Endothelial cell (in vitro differentiated cells): ENCODE measurements at regions not wholly inside any gene's neighbourhood (a gene's known extent, or its start where the extent isn't known, plus 50 kb on each side); places are given as distances from the start of the nearest gene placed in this dataset.

Experiments used
- DNase-seq: peaks from one replicate; pipeline ENCODE4 v3.0.0; 2021; ENCODE audit warnings: low spot score
- H3K27ac Mint-ChIP-seq: one replicate; pipeline ENCODE4 v1.8.0; 2021; ENCODE audit warnings: mixed read lengths, inconsistent platforms; ENCODE audit not compliant: unreplicated experiment
- H3K27me3 Mint-ChIP-seq: one replicate; pipeline ENCODE4 v1.8.0; 2021; ENCODE audit warnings: mild to moderate bottlenecking, moderate library complexity, mixed read lengths, inconsistent platforms; ENCODE audit not compliant: unreplicated experiment
- H3K36me3 Mint-ChIP-seq: one replicate; pipeline ENCODE4 v1.8.0; 2021; ENCODE audit warnings: mild to moderate bottlenecking, low read depth, mixed read lengths, inconsistent platforms; ENCODE audit not compliant: unreplicated experiment
- H3K4me1 Mint-ChIP-seq: one replicate; pipeline ENCODE4 v1.8.0; 2021; ENCODE audit warnings: mild to moderate bottlenecking, mixed read lengths, inconsistent platforms; ENCODE audit not compliant: unreplicated experiment
- H3K4me3 Mint-ChIP-seq: one replicate; pipeline ENCODE4 v1.8.0; 2021; ENCODE audit warnings: mild to moderate bottlenecking, mixed read lengths, inconsistent platforms; ENCODE audit not compliant: unreplicated experiment
- H3K9me3 Mint-ChIP-seq: one replicate; pipeline ENCODE4 v1.8.0; 2021; ENCODE audit warnings: mixed read lengths, inconsistent platforms; ENCODE audit not compliant: unreplicated experiment
- TF ChIP-seq, protein P1 (sequence below): fragments of 200-600 bp; sonication (generic); IDR thresholded peaks from one replicate; pipeline ENCODE4 v1.5.0; 2021; ENCODE audit warnings: antibody characterized with exemption; ENCODE audit not compliant: unreplicated experiment

DNA sequence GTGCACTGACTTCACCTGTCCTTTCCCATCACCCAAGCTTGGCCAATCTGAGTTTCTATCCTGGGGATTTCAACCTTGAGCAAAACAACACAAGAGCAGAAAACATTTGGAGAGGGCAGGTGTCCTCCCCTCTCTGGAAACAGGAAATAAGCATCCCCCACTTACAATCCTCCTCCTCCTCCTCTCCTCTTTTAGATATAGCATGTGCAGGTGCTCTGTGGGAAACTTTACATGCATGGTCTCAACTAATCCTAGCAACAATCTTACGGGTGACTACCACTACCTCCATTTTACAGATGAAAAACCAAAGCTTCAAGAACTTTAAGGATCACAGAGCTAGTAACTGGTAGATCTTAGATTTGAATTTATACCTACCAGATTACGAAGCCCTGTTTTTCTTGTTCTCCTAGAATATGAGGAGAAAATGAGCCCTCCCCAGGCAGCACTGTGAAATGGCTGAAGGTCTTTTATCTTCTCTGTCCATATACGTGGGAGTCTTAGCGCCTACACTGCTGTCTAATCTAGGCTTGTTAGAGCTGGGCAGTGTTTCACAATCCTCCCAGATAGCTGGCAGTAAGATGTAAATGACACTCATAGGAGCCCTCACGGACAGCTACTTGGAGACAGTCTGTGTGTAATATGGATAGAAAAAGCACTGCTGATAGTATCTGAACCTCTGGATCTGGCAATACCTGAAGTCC is 301.2 kb upstream of the PROK2 start:
- Mint-ChIP-seq H3K36me3 (no peaks in the 10 kb centered on the region), H3K9me3 (no peaks in the 10 kb centered on the region), H3K27ac (no peak overlapping the region), H3K4me3 (no peak overlapping the region), H3K27me3 (peaks cover 6% of the 10 kb centered on the region), H3K4me1 (peaks cover 12% of the 10 kb centered on the region)
- DNase-seq: no peak
- TF ChIP-seq, protein P1, sequence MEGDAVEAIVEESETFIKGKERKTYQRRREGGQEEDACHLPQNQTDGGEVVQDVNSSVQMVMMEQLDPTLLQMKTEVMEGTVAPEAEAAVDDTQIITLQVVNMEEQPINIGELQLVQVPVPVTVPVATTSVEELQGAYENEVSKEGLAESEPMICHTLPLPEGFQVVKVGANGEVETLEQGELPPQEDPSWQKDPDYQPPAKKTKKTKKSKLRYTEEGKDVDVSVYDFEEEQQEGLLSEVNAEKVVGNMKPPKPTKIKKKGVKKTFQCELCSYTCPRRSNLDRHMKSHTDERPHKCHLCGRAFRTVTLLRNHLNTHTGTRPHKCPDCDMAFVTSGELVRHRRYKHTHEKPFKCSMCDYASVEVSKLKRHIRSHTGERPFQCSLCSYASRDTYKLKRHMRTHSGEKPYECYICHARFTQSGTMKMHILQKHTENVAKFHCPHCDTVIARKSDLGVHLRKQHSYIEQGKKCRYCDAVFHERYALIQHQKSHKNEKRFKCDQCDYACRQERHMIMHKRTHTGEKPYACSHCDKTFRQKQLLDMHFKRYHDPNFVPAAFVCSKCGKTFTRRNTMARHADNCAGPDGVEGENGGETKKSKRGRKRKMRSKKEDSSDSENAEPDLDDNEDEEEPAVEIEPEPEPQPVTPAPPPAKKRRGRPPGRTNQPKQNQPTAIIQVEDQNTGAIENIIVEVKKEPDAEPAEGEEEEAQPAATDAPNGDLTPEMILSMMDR: no peak

DNA sequence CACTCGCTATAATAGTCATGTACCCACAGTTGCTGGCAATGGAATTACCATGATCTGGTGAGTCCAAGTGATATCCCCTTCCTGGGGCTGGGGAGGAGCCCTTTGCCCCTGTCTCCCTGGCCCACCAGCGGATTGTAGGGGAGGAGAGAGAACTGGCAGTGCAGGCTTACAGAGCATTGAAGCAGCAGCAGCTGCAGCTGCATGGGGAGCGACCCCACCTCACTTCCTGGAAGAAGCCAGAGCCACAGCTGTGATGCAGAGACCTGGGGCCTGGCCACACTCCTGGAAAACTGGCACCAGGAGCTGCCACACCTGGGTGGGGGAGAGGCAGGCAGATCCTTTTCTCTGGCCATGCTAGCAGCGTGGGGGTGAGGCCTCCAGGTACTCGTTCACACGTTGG is 300.1 kb upstream of the PROK2 start:
- H3K4me3 Mint-ChIP-seq: no peak overlapping the region
- TF ChIP-seq, protein P1: no peak
- H3K36me3 Mint-ChIP-seq: no peaks in the 10 kb centered on the region
- no peaks in the 10 kb centered on the region for H3K9me3 Mint-ChIP-seq
- no peak overlapping the region for H3K27ac Mint-ChIP-seq
- DNase-seq: no peak
- H3K4me1 Mint-ChIP-seq: peaks cover 7% of the 10 kb centered on the region
- peaks cover 6% of the 10 kb centered on the region for H3K27me3 Mint-ChIP-seq

DNA sequence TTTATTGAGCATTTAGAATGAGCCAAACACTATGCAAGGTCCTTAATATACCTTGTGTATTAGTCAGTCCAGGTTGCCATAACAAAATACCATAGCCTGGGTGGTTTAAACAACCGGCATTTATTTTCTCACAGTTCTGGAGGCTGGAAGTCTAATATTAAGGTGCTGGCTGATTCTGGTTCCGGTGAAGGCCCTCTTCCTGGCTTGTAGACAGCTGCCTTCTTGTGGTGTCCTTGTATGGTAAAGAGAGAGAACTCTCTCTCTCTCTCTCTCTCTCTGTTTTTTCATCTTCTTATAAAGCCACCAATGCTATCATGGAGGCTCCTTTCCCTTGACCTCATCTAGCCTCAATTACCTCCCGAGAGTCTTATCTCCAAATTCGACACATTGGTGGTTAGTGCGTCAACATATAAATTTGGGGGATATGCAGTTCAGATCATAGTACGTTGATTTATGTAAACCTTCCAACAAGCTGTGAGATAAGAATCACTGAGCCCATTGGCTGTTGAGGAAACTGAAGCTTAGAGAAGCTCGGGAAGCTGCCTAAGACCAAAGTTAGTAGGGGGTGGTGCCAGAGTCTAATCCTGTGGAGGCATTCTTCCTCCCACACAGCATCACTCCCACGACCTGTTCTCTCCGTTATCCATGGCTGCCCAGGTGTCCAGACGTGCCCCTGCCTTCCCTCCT is 298.0 kb upstream of the PROK2 start:
- no peak for DNase-seq
- Mint-ChIP-seq H3K9me3 (no peaks in the 10 kb centered on the region), H3K27ac (no peak overlapping the region), H3K36me3 (no peaks in the 10 kb centered on the region), H3K4me3 (no peak overlapping the region), H3K4me1 (peaks cover 5% of the 10 kb centered on the region), H3K27me3 (peaks cover 4% of the 10 kb centered on the region)
- TF ChIP-seq, protein P1: no peak

DNA sequence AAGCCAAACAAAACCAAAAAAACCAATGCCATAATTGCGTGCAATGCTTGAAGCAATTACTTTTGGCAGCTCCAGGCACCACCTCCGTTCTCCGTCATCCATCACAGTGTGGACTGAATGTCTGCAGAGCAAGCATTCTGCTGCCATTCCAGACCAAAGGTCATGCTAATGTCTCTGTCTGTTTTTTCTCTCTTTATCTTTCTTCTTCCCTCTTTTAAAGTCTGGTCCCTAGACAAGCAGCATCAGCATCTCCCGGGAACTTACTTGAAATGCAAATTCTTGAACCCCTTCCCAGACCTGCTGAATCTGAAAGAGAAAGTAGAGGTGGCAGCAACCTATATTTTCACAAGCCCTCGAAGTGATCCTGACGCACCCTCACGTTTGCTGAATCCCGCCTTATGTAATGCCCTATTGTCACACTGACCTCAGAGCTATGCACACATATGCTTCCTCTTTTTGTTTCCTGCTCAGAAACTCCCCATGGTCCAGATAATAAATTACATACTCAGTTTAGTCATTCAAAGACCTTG is 297.3 kb upstream of the PROK2 start:
- Mint-ChIP-seq H3K36me3 (peaks cover 2% of the 10 kb centered on the region), H3K4me3 (no peak overlapping the region), H3K27me3 (peaks cover 2% of the 10 kb centered on the region), H3K4me1 (peaks cover 5% of the 10 kb centered on the region), H3K27ac (no peak overlapping the region), H3K9me3 (peaks cover under 1% of the 10 kb centered on the region)
- TF ChIP-seq, protein P1: no peak
- no peak for DNase-seq
